Endothelial cell of umbilical vein (primary cell): ENCODE measurements at regions not wholly inside any gene's neighbourhood (a gene's known extent, or its start where the extent isn't known, plus 50 kb on each side); places are given as distances from the start of the nearest gene placed in this dataset.

ENCODE experiments used
- BruUV-seq: library from RNA; stranded (reverse); fragments of 400-500 nt; replicated peaks from 2 replicates; lab custom pipeline; 2021; lab: Mats Ljungman, UMichigan
- CTCF ChIA-PET: fragments of 300-600, 350-600 bp; sonication (Branson Sonifier 250); formaldehyde crosslinking; loops from one replicate; lab custom pipeline; 2021; ENCODE audit warnings: antibody characterized with exemption, inconsistent platforms; lab: Charles Lee
- POLR2A ChIA-PET: fragments of 300-600, 350-600 bp; sonication (Branson Sonifier 250); formaldehyde crosslinking; loops from one replicate; lab custom pipeline; 2021; ENCODE audit warnings: antibody characterized with exemption, inconsistent platforms; lab: Charles Lee
- DNase-seq: peaks from one replicate; pipeline ENCODE4 v3.0.0-alpha.2; 2011; ENCODE audit warnings: low read depth, low spot score
- FAIRE-seq: peaks from 2 replicates; lab custom pipeline; 2011; peaks lifted over from hg19 to GRCh38; lab: Jason Lieb, UNC
- H2AFZ ChIP-seq: 2 replicates; pipeline ENCODE4 v1.6.0; 2012; ENCODE audit warnings: low read depth, low read length, control low read depth, inconsistent platforms
- H3K27ac ChIP-seq: 2 replicates; pipeline ENCODE4 v1.5.1; 2011; ENCODE audit warnings: low read depth, mild to moderate bottlenecking, control low read depth, low read length, moderate library complexity; ENCODE audit not compliant: insufficient read depth
- H3K27me3 ChIP-seq, 2 experiments: 2 replicates each; pipeline versions ENCODE4 v1.6.0 to v1.6.1; 2011; ENCODE audit warnings: low read length in 2 of 2, mixed read lengths in 1 of 2; ENCODE audit not compliant: control insufficient read depth in 2 of 2, insufficient read depth in 2 of 2
- H3K36me3 ChIP-seq, 2 experiments: 2 replicates in 1 of 2; 3 replicates in 1 of 2; pipeline ENCODE4 v1.5.1; 2011; ENCODE audit warnings: low read length in 2 of 2, mild to moderate bottlenecking in 1 of 2, moderate library complexity in 1 of 2; ENCODE audit not compliant: control insufficient read depth in 2 of 2, insufficient read depth in 2 of 2; ENCODE audit errors: extremely low read depth in 1 of 2
- H3K4me1 ChIP-seq: 3 replicates; pipeline ENCODE4 v1.5.1; 2011; ENCODE audit warnings: mild to moderate bottlenecking, low read length; ENCODE audit not compliant: control insufficient read depth, insufficient read depth; ENCODE audit errors: extremely low read depth
- H3K4me2 ChIP-seq: 2 replicates; pipeline ENCODE4 v1.6.1; 2011; ENCODE audit warnings: low read length, control low read depth, mixed read lengths; ENCODE audit not compliant: insufficient read depth
- H3K4me3 ChIP-seq, 3 experiments: fragments of 200-600 bp in 1 of 3; sonication (generic), shearing (Covaris generic) in 1 of 3; replicated peaks in 1 of 3; 2 replicates each; pipeline ENCODE4 v1.5.1; 2011 to 2016; ENCODE audit warnings: control low read depth in 3 of 3, low read length in 3 of 3, mild to moderate bottlenecking in 2 of 3, inconsistent platforms in 1 of 3, low read depth in 1 of 3, moderate library complexity in 1 of 3; ENCODE audit not compliant: insufficient read depth in 1 of 3
- H3K79me2 ChIP-seq: 2 replicates; pipeline ENCODE4 v1.6.0; 2012; ENCODE audit warnings: low read length, inconsistent platforms; ENCODE audit not compliant: control insufficient read depth, insufficient read depth
- H3K9ac ChIP-seq: replicated peaks from 2 replicates; pipeline ENCODE3; 2011; ENCODE audit warnings: low read length, control low read depth; ENCODE audit not compliant: insufficient read depth; ENCODE audit errors: extremely low read depth
- H3K9me1 ChIP-seq: replicated peaks from 3 replicates; pipeline ENCODE4 v1.6.0; 2011; ENCODE audit warnings: mild to moderate bottlenecking, low read length; ENCODE audit not compliant: control insufficient read depth, insufficient read depth; ENCODE audit errors: extremely low read depth
- H3K9me3 ChIP-seq: replicated peaks from 2 replicates; pipeline ENCODE4 v1.5.1; 2012; ENCODE audit warnings: low read length, inconsistent platforms; ENCODE audit not compliant: control insufficient read depth, insufficient read depth
- H4K20me1 ChIP-seq: replicated peaks from 2 replicates; pipeline ENCODE3; 2011; ENCODE audit warnings: mild to moderate bottlenecking, low read length; ENCODE audit not compliant: control insufficient read depth, insufficient read depth; ENCODE audit errors: extremely low read depth
- CTCF ChIP-seq, 2 donors: IDR thresholded peaks; 1 replicate in 1 of 2; 2 replicates in 1 of 2; pipeline ENCODE4 v1.5.1; 2011; ENCODE audit warnings: low read length in 2 of 2, mild to moderate bottlenecking in 2 of 2, moderate library complexity in 2 of 2, control low read depth in 1 of 2, inconsistent platforms in 1 of 2, low read depth in 1 of 2; ENCODE audit not compliant: insufficient read depth in 1 of 2; ENCODE audit errors: extremely low read depth in 1 of 2
- EZH2 ChIP-seq: IDR thresholded peaks from 2 replicates; pipeline ENCODE4 v1.6.1; 2012; ENCODE audit warnings: borderline replicate concordance, low read depth, mild to moderate bottlenecking, moderate library complexity, low read length, inconsistent platforms; ENCODE audit not compliant: severe bottlenecking
- FOS ChIP-seq: IDR thresholded peaks from 2 replicates; pipeline ENCODE4 v1.6.1; 2011; ENCODE audit warnings: mild to moderate bottlenecking, low read length, moderate library complexity, borderline replicate concordance; ENCODE audit not compliant: insufficient read depth
- GATA2 ChIP-seq: IDR thresholded peaks from 2 replicates; pipeline ENCODE4 v1.7.0; 2011; ENCODE audit warnings: low read depth, mild to moderate bottlenecking, moderate library complexity, mixed read lengths, low read length; ENCODE audit not compliant: insufficient read length, insufficient read depth
- JUN ChIP-seq: IDR thresholded peaks from 2 replicates; pipeline ENCODE4 v1.6.1; 2011; ENCODE audit warnings: borderline replicate concordance, low read depth; ENCODE audit not compliant: insufficient read length, insufficient read depth
- MYC ChIP-seq: IDR thresholded peaks from one replicate; pipeline ENCODE4 v1.6.1; 2011; ENCODE audit warnings: mild to moderate bottlenecking, low read depth, low read length
- POLR2A ChIP-seq: IDR thresholded peaks from 2 replicates; pipeline ENCODE4 v1.6.1; 2012; ENCODE audit warnings: low read depth, mild to moderate bottlenecking, control low read depth, low read length
- POLR2AphosphoS5 ChIP-seq: IDR thresholded peaks from 2 replicates; pipeline ENCODE4 v1.6.1; 2012; ENCODE audit warnings: low read depth, mild to moderate bottlenecking, control low read depth, low read length, moderate library complexity; ENCODE audit not compliant: insufficient read depth
- dilution Hi-C: fragments of 300-500 bp; cut with MboI; formaldehyde crosslinking; loops from one replicate; pipeline ENCODE4 v1.15.0; 2019; ENCODE audit warnings: low sequenced_read_pairs; ENCODE audit not compliant: extremely low pct_ligation_motif_present
- intact Hi-C: fragments of 100-400 bp; cut with micrococcal nuclease; formaldehyde crosslinking; loops from one replicate; pipeline ENCODE4 v1.10.0; 2022
- TF ChIP-seq, protein P1 (sequence below): IDR thresholded peaks from 2 replicates; pipeline ENCODE4 v1.6.1; 2011; ENCODE audit not compliant: insufficient read depth, insufficient read length

- POLR2A ChIA-PET, result no interaction called here
Measured at GRCh38 chr6:167500961-167501360, 176.1 kb downstream of the TTLL2 start.

More at GRCh38 chr6:167500961-167501360, 176.1 kb downstream of the TTLL2 start:
- Histone ChIP-seq H3K27me3 (no peaks in the 10 kb centered on the region), H3K9ac (no peak overlapping the region), H3K27ac (no peak overlapping the region), H3K79me2 (no peaks in the 10 kb centered on the region), H3K4me2 (no peak overlapping the region), H3K4me3 (no peak overlapping the region), H3K4me1 (no peaks in the 10 kb centered on the region), H3K36me3 (no peaks in the 10 kb centered on the region), H3K9me3 (no peaks in the 10 kb centered on the region), H4K20me1 (no peaks in the 10 kb centered on the region), H2AFZ (no peak overlapping the region), H3K9me1 (no peaks in the 10 kb centered on the region)
- no TSS peak for BruUV-seq
- intact Hi-C loops, result no loop called here
- dilution Hi-C loops, result no loop called here
- FAIRE-seq (no peak), DNase-seq (no peak)
- TF ChIP-seq CTCF (IDR thresholded peaks at IDR 0.05; ENCODE audit: extremely low read depth in 1 of 2, insufficient read depth in 1 of 2, low read depth in 1 of 2, low read length in 2 of 2) (no peak), POLR2AphosphoS5 (no peak), MYC (no peak), GATA2 (no peak), POLR2A (no peak), JUN (no peak), EZH2 (no peak), FOS (no peak)
- TF ChIP-seq, protein P1, sequence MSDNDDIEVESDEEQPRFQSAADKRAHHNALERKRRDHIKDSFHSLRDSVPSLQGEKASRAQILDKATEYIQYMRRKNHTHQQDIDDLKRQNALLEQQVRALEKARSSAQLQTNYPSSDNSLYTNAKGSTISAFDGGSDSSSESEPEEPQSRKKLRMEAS, result no peak
- CTCF ChIA-PET, result interaction anchor here (0.7 to 1.4 kb wide), 2 partner anchors 398 to 399 kb away, joined by 3 to 4 read pairs; no protein-coding TSS in a partner anchor
